Muscle of back (tissue), 3 donors: ENCODE measurements at regions not wholly inside any gene's neighbourhood (a gene's known extent, or its start where the extent isn't known, plus 50 kb on each side); places are given as distances from the start of the nearest gene placed in this dataset.

Experiments
- DNase-seq, 3 donors: peaks; one replicate each; pipeline versions ENCODE4 v3.0.0 to v3.0.0-alpha.2; 2013

GRCh38 chr13:68293631-68294030, 1063.5 kb upstream of the PCDH9 start:
- DNase-seq, result peak in 1 of 3 donors; percentile 1

GRCh38 chr13:68292601-68293000, 1062.5 kb upstream of the PCDH9 start:
- no peak for DNase-seq

- DNase-seq, result no peak
Observed at GRCh38 chr13:68291595-68291994, 1061.5 kb upstream of the PCDH9 start.

GRCh38 chr13:68275758-68276157, 1045.6 kb upstream of the PCDH9 start:
- no peak for DNase-seq

GRCh38 chr13:68272652-68273051, 1042.5 kb upstream of the PCDH9 start:
- DNase-seq, result no peak

- DNase-seq, result no peak
Observed at GRCh38 chr13:68264692-68265091, 1034.6 kb upstream of the PCDH9 start.

- no peak for DNase-seq
Observed at GRCh38 chr13:68261105-68261504, 1031.0 kb upstream of the PCDH9 start.

- peak in 1 of 3 donors; percentile 1 for DNase-seq
Observed at GRCh38 chr13:68257111-68257842, 1027.1 kb upstream of the PCDH9 start.

GRCh38 chr13:68254151-68254550, 1024.0 kb upstream of the PCDH9 start:
- DNase-seq, result no peak

- DNase-seq, result peak; percentile 38 to 71 (median 54)
Observed at GRCh38 chr13:68234274-68234673, 1004.1 kb upstream of the PCDH9 start.

GRCh38 chr13:68232351-68233130, 1002.4 kb upstream of the PCDH9 start:
- no peak for DNase-seq

GRCh38 chr13:68214691-68215415, 984.7 kb upstream of the PCDH9 start:
- no peak for DNase-seq

GRCh38 chr13:68199271-68199670, 969.1 kb upstream of the PCDH9 start:
- DNase-seq, result no peak

GRCh38 chr13:68190818-68191217, 960.7 kb upstream of the PCDH9 start:
- DNase-seq, result no peak

- peak; percentile 48 to 74 (median 55) for DNase-seq
Observed at GRCh38 chr13:68185444-68186141, 955.5 kb upstream of the PCDH9 start.

- DNase-seq, result peak; percentile 53 to 72 (median 70)
Observed at GRCh38 chr13:68176475-68176874, 946.3 kb upstream of the PCDH9 start.

GRCh38 chr13:68174893-68175292, 944.8 kb upstream of the PCDH9 start:
- no peak for DNase-seq

- no peak for DNase-seq
Observed at GRCh38 chr13:68173111-68173510, 943.0 kb upstream of the PCDH9 start.

- DNase-seq, result no peak
Observed at GRCh38 chr13:68170961-68171360, 940.8 kb upstream of the PCDH9 start.

GRCh38 chr13:68168448-68168847, 938.3 kb upstream of the PCDH9 start:
- DNase-seq, result no peak

- peak in 2 of 3 donors; percentile 2 to 4 for DNase-seq
Observed at GRCh38 chr13:68160466-68160865, 930.3 kb upstream of the PCDH9 start.

- DNase-seq, result no peak
Observed at GRCh38 chr13:68152414-68152813, 922.3 kb upstream of the PCDH9 start.
